Activated CD4-positive, CD25-positive, alpha-beta regulatory T cell treated with anti-CD3 and anti-CD28 coated beads, Interleukin-2, amount 50 U/mL, for 72 hours (primary cell): ENCODE measurements at regions not wholly inside any gene's neighbourhood (a gene's known extent, or its start where the extent isn't known, plus 50 kb on each side); places are given as distances from the start of the nearest gene placed in this dataset.

Source experiments
- DNase-seq: peaks from one replicate; pipeline ENCODE4 v3.0.0; 2021

GRCh38 chr2:17122887-17123501 lies 395.2 kb downstream of the RAD51AP2 start:
- DNase-seq: no peak

DNA sequence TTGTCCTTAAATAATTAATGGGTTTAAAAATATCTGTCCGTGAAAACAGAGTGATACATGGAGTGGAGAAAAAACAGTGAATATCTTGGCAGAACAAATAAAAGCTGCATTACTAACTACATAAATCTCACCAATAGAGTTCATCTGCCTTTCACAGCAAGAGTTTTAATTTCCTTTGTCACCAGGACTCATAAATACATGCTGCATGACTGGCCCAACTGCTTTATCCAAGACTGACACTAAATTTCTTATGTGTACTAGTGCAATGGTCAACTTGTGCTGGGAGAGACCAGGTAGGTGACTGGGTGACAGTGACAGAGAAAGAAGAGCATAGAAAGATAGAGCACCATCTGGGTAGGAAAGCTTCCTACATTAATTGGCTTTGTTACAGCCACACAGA lies 402.8 kb downstream of the RAD51AP2 start:
- no peak for DNase-seq

GRCh38 chr2:17115042-17115441 lies 403.2 kb downstream of the RAD51AP2 start:
- no peak for DNase-seq

DNA sequence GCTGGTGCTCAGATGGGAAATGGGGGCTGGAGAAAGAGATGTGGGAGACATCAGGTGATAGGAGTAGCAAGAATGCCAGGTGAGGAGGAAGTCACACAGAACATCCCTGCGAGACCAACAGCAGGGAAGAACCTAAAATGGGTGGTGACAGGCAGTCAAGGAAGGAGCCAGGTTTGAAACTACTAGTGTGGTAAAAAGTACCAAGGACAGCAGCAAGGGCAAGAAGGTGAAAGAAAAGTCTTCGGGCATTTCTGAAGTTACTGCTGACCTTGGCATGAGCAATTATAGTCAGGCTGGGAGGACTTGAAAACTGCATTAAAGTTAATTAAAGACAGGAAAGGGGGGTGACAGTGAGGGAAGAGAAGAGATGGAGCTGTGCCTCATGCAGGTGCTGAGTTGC lies 410.4 kb downstream of the RAD51AP2 start:
- DNase-seq: no peak

- DNase-seq: no peak
Observed at GRCh38 chr2:17107151-17107550, 411.1 kb downstream of the RAD51AP2 start.

DNA sequence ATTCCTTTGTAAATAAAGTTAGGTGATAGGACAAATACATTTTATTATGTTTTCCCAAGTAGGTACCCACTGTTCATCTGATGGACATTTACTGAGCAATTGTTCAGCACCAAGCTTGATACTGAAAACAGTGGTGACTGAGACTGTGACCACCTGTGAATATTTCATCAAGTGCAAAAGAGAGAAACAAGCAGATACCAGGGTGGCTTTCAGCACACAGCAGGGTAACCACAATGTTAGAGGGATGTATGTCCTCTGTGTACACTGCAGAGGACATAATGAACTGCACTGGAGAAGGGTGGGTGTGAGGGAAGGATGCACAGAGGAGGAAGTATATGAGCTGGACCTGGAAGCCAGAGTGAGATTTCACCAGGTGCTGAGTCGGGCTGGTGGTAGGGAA lies 411.8 kb downstream of the RAD51AP2 start:
- DNase-seq: no peak

DNA sequence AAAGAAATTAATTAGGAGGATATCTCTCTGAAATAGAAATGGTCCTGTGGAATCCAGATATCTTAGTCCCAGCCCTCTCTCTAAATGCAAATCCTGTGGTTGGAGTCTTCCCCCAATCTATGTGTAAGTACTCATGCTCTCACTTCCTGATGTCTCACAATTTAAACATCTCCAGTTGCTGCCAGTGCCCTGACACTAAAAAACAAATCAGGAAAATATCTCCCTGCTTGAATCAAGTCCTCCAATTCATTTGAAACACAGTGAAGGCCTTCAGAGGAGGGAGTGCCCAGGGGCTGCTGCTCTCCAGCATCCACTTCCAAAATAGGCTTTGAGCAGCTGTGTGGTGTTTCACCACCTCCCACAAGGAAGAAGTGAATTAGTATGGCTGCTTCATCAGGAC lies 413.8 kb downstream of the RAD51AP2 start:
- no peak for DNase-seq

- DNase-seq: no peak
Observed at GRCh38 chr2:17101596-17101995, 416.6 kb downstream of the RAD51AP2 start.

DNA sequence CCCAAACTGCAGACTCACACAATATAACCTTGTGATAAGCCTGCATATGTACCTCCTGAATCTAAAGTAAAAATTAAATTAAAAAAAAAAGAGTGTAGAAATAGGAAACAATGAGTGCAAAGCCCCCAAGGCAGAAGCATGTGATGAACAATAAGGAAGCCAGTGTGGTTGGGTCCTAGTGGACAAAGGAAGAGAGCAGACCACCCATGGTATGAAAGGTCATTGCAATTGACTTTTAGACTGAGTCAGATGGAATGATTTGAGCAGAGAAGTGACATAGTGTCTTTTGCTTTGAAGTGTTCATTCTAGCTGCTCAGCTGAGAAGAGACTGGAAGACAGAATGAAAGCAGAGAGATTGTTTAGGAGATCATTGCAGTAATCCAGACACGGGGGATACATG lies 417.1 kb downstream of the RAD51AP2 start:
- no peak for DNase-seq

DNA sequence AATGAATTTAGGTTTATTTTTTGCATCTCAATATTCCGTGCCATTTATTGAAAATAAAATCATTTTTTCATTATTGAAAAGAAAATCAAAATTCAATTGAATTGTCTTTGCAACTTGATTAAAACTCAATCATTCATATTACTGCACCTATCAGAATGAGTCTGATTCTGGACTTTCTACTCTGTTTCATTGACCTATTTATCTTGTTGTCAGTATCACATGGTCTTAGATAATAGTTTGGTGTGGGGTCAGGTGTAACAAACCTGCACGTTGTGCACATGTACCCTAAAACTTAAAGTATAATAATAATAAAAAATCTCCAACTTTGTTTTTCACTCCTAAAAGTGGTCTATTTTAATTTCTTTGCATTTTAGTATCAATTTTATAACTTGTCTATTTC lies 422.9 kb downstream of the RAD51AP2 start:
- DNase-seq: no peak

GRCh38 chr2:17093712-17094111 lies 424.5 kb downstream of the RAD51AP2 start:
- no peak for DNase-seq

DNA sequence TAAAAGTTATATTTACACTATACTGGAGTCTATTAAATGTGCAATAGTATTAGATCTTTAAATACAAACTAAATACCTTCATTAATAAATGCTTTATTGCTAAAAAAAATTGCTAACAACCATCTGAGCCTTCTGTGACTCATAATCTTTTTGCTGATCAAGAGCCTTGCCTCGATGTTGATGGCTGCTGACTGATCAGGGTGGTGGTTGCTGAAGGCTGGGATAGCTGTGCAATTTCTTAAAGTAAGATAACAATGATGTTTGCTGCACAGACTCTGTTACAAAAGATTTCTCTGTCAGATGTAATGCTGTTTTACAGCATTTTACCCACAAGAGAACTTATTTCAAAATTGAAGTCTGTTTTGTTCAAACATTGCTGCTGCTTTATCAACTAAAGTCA lies 421.4 kb upstream of the CYRIA start:
- no peak for DNase-seq

GRCh38 chr2:17085546-17086202 lies 420.0 kb upstream of the CYRIA start:
- DNase-seq: no peak

DNA sequence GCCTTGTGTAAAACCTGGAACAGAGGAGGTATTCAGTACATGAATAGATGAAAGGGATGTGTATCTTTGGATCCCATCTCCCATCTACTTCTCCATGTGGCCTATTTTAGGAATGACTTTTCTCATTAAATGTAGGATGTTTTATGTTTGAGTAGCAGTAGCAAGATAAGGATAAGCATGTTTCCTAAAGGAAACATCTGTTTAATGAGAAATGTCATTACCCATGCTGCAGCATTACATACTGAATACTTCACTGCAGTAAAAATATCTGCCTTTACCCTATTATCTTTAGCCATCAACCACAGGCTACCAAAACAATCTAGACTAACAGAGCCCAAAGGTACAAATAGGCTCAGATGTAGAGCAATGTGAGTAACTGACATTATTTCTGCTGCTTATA lies 419.2 kb upstream of the CYRIA start:
- no peak for DNase-seq

GRCh38 chr2:17083902-17084301 lies 418.3 kb upstream of the CYRIA start:
- no peak for DNase-seq

- DNase-seq: no peak
Observed at GRCh38 chr2:17079262-17079661, 413.6 kb upstream of the CYRIA start.

GRCh38 chr2:17076533-17076932 lies 410.9 kb upstream of the CYRIA start:
- DNase-seq: no peak

DNA sequence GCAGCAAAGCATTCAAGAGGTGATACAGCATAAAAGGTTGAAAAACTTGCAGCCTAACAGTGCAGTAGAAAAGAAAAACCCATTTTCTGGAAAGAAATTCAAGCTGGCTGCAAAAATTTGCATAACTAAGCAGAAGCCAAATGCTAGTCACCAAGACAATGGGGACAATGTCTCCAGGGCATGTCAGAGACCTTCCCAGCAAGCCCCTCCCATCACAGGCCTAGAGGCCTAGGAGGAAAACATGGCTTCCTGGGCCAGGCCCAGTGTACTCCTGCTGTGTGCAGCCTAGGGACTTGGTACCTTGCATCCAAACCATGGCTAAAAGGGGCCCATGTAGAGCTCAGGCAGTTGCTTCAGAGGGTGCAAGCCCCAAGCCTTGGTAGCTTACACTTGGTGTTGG lies 405.1 kb upstream of the CYRIA start:
- DNase-seq: no peak

GRCh38 chr2:17069564-17069963 lies 403.9 kb upstream of the CYRIA start:
- DNase-seq: no peak

DNA sequence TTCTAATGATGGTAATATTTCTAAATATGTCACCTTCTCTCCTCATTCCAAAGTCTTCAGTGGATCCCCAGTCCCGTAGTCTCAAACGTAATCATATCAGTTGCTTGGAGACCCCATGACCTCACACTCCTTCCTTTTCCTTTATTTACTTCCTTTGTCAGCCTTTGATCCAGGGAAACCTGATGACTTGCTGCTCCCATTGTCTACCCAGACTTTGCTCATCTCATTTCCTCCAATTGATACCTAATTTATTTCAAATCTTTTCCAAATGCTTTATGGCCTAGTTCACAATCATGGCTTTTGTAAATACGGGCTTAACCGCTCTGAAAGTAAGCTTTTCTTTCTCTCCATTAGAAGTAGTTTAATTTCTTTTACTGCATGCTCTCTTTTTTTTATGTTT lies 402.4 kb upstream of the CYRIA start:
- no peak for DNase-seq

- DNase-seq: no peak
Observed at GRCh38 chr2:17065536-17065935, 399.9 kb upstream of the CYRIA start.

DNA sequence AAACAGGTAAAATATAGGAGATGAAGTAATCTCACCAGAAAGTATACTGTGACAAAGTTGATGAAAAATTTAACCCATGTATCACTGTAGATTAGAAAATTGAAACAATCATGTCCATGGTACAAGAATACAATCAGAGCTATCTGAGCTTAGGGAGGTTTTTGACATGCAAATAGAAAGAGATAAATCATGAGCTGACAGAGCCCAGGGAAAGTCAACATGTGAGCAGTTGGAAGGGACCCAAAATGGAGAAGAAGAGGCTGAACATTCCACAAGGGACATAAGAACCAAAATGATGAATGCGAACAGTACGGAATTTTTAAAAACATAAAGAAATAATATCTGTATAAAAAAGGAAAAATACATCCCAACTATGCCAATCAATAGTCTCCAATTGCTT lies 395.4 kb upstream of the CYRIA start:
- DNase-seq: no peak

- no peak for DNase-seq
Observed at GRCh38 chr2:17059458-17059857, 393.8 kb upstream of the CYRIA start.

DNA sequence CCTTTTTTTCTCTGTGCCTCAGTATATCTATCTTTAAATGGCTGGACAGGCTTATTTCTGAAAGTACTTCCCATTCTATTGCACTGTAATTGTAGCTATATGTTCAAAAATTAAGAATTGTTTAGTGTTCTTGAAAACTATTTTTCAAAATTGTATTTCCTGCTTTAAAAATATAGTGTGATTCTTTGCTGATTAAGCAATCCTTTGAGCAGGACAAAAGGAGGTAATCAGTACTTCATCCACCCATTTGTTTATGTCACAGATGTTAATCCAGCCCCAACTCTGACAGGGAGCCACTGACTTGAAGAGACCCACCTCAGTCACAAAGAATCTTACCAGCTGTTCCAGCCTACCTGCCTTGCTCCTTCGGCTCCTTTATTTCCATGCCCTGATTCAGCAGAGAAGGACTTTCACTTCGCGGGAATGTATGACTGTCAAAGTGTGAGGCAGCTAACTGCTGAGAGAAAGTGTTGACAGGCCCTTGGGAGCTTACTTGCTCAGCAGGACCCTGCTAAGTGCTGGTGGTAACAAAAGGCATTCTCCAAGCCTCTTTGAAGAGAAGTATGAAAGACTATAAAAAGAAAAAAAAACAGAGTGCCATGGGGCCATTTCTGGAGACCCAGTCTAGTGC lies 393.3 kb upstream of the CYRIA start:
- no peak for DNase-seq
